ENCODE measurements at regions not wholly inside any gene's neighbourhood (a gene's known extent, or its start where the extent isn't known, plus 50 kb on each side); places are given as distances from the start of the nearest gene placed in this dataset.

GRCh38 chr20:50392138-50392866, 117.9 kb upstream of the PTPN1 start:
- H3K36me3 ChIP-seq, result no peaks in the 10 kb centered on the region
- no peak overlapping the region for H3K4me3 ChIP-seq
- H3K4me1 ChIP-seq, result peaks cover 37 to 47% (median 38%) of the 10 kb centered on the region in 4 donors
- intact Hi-C loops (cut with DNase I), result no loop called here
- TF ChIP-seq EP300 (IDR thresholded peaks at IDR 0.05) (no peak), CTCF (IDR thresholded peaks at IDR 0.05) (no peak), POLR2A (IDR thresholded peaks at IDR 0.05; ENCODE audit: low read depth) (no peak), POLR2AphosphoS5 (IDR thresholded peaks at IDR 0.05) (no peak)
- DNase-seq (ENCODE audit: extremely low spot score), result no peak
- no peaks in the 10 kb centered on the region for H3K27me3 ChIP-seq
- peak overlapping the region in 1 of 4 donors; percentile 30 for H3K27ac ChIP-seq (replicated peaks in 1 of 4)
- 87% methylated on average over 9 of the region's 9 CpGs for WGBS
- H3K9me3 ChIP-seq, result no peaks in the 10 kb centered on the region

DNA sequence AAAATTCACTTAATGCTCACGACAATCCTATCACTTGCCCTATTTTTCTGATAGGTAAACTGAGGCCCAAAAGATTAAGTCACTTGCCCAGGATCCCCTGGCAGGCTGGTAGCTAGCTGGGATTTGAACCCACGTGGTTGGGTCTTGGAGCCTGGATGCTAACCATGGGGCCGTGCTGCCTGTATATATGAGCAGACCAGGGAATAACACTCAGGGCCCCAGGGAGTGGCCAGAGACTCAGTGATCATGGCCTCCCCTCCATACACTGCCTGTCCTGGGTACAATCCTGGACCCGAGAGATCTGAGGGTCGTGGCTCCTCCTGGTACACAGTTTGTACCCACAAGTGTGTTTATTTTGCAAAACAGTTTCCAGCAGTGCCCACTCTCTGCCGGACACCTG, 116.9 kb upstream of the PTPN1 start:
- Histone ChIP-seq H3K4me3 (no peak overlapping the region), H3K27me3 (no peaks in the 10 kb centered on the region), H3K4me1 (peaks cover 44 to 49% (median 46%) of the 10 kb centered on the region in 4 donors), H3K27ac (replicated peaks in 1 of 4) (no peak overlapping the region), H3K9me3 (no peaks in the 10 kb centered on the region), H3K36me3 (no peaks in the 10 kb centered on the region)
- intact Hi-C loops (cut with DNase I), result no loop called here
- WGBS, result 96% methylated on average over 4 of the region's 6 CpGs
- no peak for DNase-seq (ENCODE audit: extremely low spot score)
- TF ChIP-seq POLR2A (IDR thresholded peaks at IDR 0.05; ENCODE audit: low read depth) (no peak), CTCF (IDR thresholded peaks at IDR 0.05) (no peak), EP300 (IDR thresholded peaks at IDR 0.05) (no peak), POLR2AphosphoS5 (IDR thresholded peaks at IDR 0.05) (no peak)

DNA sequence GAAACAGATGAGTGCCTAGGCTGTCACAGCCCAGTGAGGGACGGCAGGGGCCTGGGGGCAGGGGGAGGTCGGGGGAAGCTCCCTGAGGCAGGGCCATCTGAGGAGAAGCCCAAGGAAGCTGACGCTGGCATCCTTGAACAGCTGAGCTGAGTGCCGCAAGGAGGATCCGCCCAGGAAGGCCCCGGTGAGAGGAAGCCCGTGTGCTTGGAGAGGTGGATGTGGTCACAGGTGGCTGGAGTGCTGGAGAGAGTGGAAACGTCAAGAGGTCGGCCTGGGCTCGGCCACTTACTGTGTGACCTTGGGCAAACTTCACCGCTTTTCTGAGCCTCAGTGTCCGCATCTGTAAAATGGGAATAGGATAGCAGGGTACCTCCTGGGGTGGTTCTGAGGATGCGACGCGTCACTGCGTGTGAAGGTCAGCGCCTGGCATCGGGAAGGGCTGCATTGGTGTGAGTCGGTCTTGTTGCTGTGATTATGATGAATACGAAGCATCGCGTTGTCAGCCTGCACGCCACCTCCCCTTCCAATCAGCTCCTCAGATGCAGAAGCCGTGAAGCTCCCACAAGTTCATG, 116.1 kb upstream of the PTPN1 start:
- H3K4me3 ChIP-seq, result no peak overlapping the region
- H3K27me3 ChIP-seq, result no peaks in the 10 kb centered on the region
- H3K9me3 ChIP-seq, result no peaks in the 10 kb centered on the region
- no peak for DNase-seq (ENCODE audit: extremely low spot score)
- H3K4me1 ChIP-seq, result peaks cover 51 to 57% (median 54%) of the 10 kb centered on the region in 4 donors
- WGBS, result 81% methylated on average over 15 of the region's 24 CpGs
- H3K27ac ChIP-seq (replicated peaks in 1 of 4), result peak overlapping the region; percentile 78 to 88 (median 86)
- no peaks in the 10 kb centered on the region for H3K36me3 ChIP-seq
- TF ChIP-seq CTCF (IDR thresholded peaks at IDR 0.05) (no peak), POLR2AphosphoS5 (IDR thresholded peaks at IDR 0.05) (no peak)
- intact Hi-C loops (cut with DNase I), result no loop called here

GRCh38 chr20:50394569-50394968, 115.6 kb upstream of the PTPN1 start:
- Histone ChIP-seq H3K27ac (replicated peaks in 1 of 4) (peak overlapping the region; percentile 78 to 88 (median 86)), H3K9me3 (no peaks in the 10 kb centered on the region), H3K36me3 (no peaks in the 10 kb centered on the region), H3K4me3 (no peak overlapping the region), H3K4me1 (peaks cover 56 to 62% (median 59%) of the 10 kb centered on the region in 4 donors), H3K27me3 (no peaks in the 10 kb centered on the region)
- no peak for TF ChIP-seq POLR2AphosphoS5 (IDR thresholded peaks at IDR 0.05)
- TF ChIP-seq POLR2A (IDR thresholded peaks at IDR 0.05; ENCODE audit: low read depth), result no peak
- TF ChIP-seq EP300 (IDR thresholded peaks at IDR 0.05), result no peak
- TF ChIP-seq CTCF (IDR thresholded peaks at IDR 0.05), result no peak
- 87% methylated on average over 10 of the region's 11 CpGs for WGBS
- intact Hi-C loops (cut with DNase I), result no loop called here
- no peak for DNase-seq (ENCODE audit: extremely low spot score)

Measured in esophagus muscularis mucosa (tissue), 4 donors.